Loucy (cell line): ENCODE measurements at regions not wholly inside any gene's neighbourhood (a gene's known extent, or its start where the extent isn't known, plus 50 kb on each side); places are given as distances from the start of the nearest gene placed in this dataset.

Experiments
- H2AFZ ChIP-seq: fragments of 200-600 bp; sonication (generic); 2 replicates; pipeline ENCODE4 v1.6.0; 2016; ENCODE audit warnings: antibody characterized with exemption, mild to moderate bottlenecking, low read length, moderate library complexity
- H3F3A ChIP-seq: fragments of 200-600 bp; 2 replicates; pipeline ENCODE4 v1.6.0; 2016; ENCODE audit warnings: antibody characterized with exemption, low read depth, mild to moderate bottlenecking
- H3K27me3 ChIP-seq: fragments of 200-600 bp; sonication (generic); 2 replicates; pipeline ENCODE4 v1.6.1; 2014; ENCODE audit warnings: low read length, mild to moderate bottlenecking; ENCODE audit not compliant: insufficient read depth, poor library complexity, severe bottlenecking
- H3K36me3 ChIP-seq: fragments of 200-600 bp; sonication (generic); 2 replicates; pipeline ENCODE4 v1.6.1; 2016; ENCODE audit warnings: low read length; ENCODE audit not compliant: insufficient read depth
- H3K4me1 ChIP-seq: fragments of 200-600 bp; sonication (generic); 2 replicates; pipeline ENCODE4 v1.5.1; 2014; ENCODE audit warnings: low read length, mild to moderate bottlenecking; ENCODE audit not compliant: insufficient read depth, poor library complexity, severe bottlenecking
- H3K4me2 ChIP-seq: fragments of 200-600 bp; sonication (generic); 2 replicates; pipeline ENCODE4 v1.6.0; 2014; ENCODE audit warnings: antibody characterized with exemption, low read length, low read depth, mild to moderate bottlenecking; ENCODE audit not compliant: poor library complexity, severe bottlenecking
- H3K4me3 ChIP-seq: fragments of 200-600 bp; sonication (generic); 2 replicates; pipeline ENCODE4 v1.5.1; 2014; ENCODE audit warnings: low read length, mild to moderate bottlenecking, mixed read lengths; ENCODE audit not compliant: poor library complexity, severe bottlenecking
- H3K79me2 ChIP-seq: fragments of 200-600 bp; sonication (generic); 2 replicates; pipeline ENCODE4 v1.6.1; 2014; ENCODE audit warnings: low read length; ENCODE audit not compliant: insufficient read depth
- H3K9ac ChIP-seq: fragments of 200-600 bp; sonication (generic); 2 replicates; pipeline ENCODE4 v1.6.0; 2014; ENCODE audit warnings: mild to moderate bottlenecking, low read depth, low read length, moderate library complexity; ENCODE audit not compliant: poor library complexity, severe bottlenecking
- H3K9me2 ChIP-seq: fragments of 200-600 bp; sonication (generic); replicated peaks from 2 replicates; pipeline ENCODE4 v1.6.1; 2016; ENCODE audit warnings: low read depth, low read length, mixed read lengths
- H3K9me3 ChIP-seq: fragments of 200-600 bp; sonication (generic); 2 replicates; pipeline ENCODE4 v1.6.1; 2014; ENCODE audit warnings: mild to moderate bottlenecking, antibody characterized with exemption, low read length, low read depth; ENCODE audit not compliant: insufficient read depth
- H4K20me1 ChIP-seq: fragments of 200-600 bp; sonication (generic); 2 replicates; pipeline ENCODE4 v1.6.0; 2014; ENCODE audit warnings: antibody characterized with exemption, low read length, mild to moderate bottlenecking; ENCODE audit not compliant: insufficient read depth, poor library complexity, severe bottlenecking
- CTCF ChIP-seq: fragments of 200-600 bp; sonication (generic); conservative IDR thresholded peaks from 2 replicates; pipeline ENCODE4 v1.5.1; 2014; ENCODE audit warnings: mild to moderate bottlenecking, antibody characterized with exemption, low read length
- EZH2phosphoT487 ChIP-seq: fragments of 200-600 bp; IDR thresholded peaks from 2 replicates; pipeline ENCODE4 v1.6.1; 2018; ENCODE audit warnings: antibody characterized with exemption, mild to moderate bottlenecking, moderate library complexity, borderline replicate concordance

GRCh38 chr18:41025666-41026065 lies 929.4 kb upstream of the PIK3C3 start:
- Histone ChIP-seq H3K36me3 (no peaks in the 10 kb centered on the region), H3K9me2 (no peaks in the 10 kb centered on the region), H3K9me3 (no peaks in the 10 kb centered on the region), H3K4me2 (no peak overlapping the region), H3K79me2 (no peaks in the 10 kb centered on the region), H3F3A (no peaks in the 10 kb centered on the region), H3K9ac (no peak overlapping the region), H3K4me1 (no peaks in the 10 kb centered on the region), H4K20me1 (no peaks in the 10 kb centered on the region), H3K4me3 (no peak overlapping the region), H2AFZ (no peak overlapping the region), H3K27me3 (no peaks in the 10 kb centered on the region)
- no peak for TF ChIP-seq CTCF

- H3F3A ChIP-seq: no peaks in the 10 kb centered on the region
- no peak for TF ChIP-seq EZH2phosphoT487
- TF ChIP-seq CTCF: no peak
These were observed 930.2 kb upstream of the PIK3C3 start for GRCh38 chr18:41024792-41025191.

DNA sequence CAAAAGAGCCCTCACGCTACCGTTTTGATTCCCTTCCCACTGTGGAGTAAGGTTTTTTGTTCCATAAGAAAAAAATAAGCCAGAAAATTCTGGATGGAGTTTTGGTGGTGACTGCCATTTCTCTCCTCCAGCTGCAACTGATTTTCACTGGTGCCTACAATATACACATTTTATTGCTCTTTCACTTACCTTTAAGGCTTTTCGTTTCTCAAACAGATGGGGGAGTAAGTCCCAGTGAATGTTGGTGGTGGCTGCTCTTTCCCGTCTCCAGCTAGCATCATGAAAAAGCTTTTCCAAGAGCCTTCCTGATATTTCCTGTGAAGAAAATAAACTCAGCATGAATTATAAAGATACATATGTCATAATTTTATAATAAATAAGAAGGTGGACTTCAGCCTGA lies 932.5 kb upstream of the PIK3C3 start:
- no peaks in the 10 kb centered on the region for H3K79me2 ChIP-seq

More at GRCh38 chr18:41024792-41025191, 930.2 kb upstream of the PIK3C3 start:
- H2AFZ ChIP-seq: no peak overlapping the region
- H3K9ac ChIP-seq: no peak overlapping the region
- no peaks in the 10 kb centered on the region for H3K79me2 ChIP-seq
- no peaks in the 10 kb centered on the region for H3K27me3 ChIP-seq
- no peaks in the 10 kb centered on the region for H3K36me3 ChIP-seq
- H3K4me1 ChIP-seq: no peaks in the 10 kb centered on the region
- no peak overlapping the region for H3K4me3 ChIP-seq
- H3K4me2 ChIP-seq: no peak overlapping the region
- H3K9me2 ChIP-seq: no peaks in the 10 kb centered on the region
- no peaks in the 10 kb centered on the region for H4K20me1 ChIP-seq
- no peaks in the 10 kb centered on the region for H3K9me3 ChIP-seq

More for the DNA sequence above, 932.5 kb upstream of the PIK3C3 start:
- Histone ChIP-seq H3K27me3 (no peaks in the 10 kb centered on the region), H3F3A (no peaks in the 10 kb centered on the region), H3K4me1 (no peaks in the 10 kb centered on the region), H3K9me3 (no peaks in the 10 kb centered on the region), H3K9me2 (no peaks in the 10 kb centered on the region), H2AFZ (no peak overlapping the region), H3K9ac (no peak overlapping the region), H3K4me3 (no peak overlapping the region), H3K4me2 (no peak overlapping the region), H3K36me3 (no peaks in the 10 kb centered on the region), H4K20me1 (no peaks in the 10 kb centered on the region)
- TF ChIP-seq EZH2phosphoT487 (no peak), CTCF (no peak)
